HAP-1 (cell line): ENCODE measurements at regions not wholly inside any gene's neighbourhood (a gene's known extent, or its start where the extent isn't known, plus 50 kb on each side); places are given as distances from the start of the nearest gene placed in this dataset.

Experiments used
- DNase-seq, 2 experiments: peaks; one replicate each; pipeline ENCODE4 v3.0.0-alpha.2; 2016 to 2020; ENCODE audit warnings: low spot score in 2 of 2
- H3K27me3 ChIP-seq: fragments of 250-450 bp; sonication (Bioruptor Pico); 2 replicates; pipeline ENCODE4 v1.5.1; 2020; ENCODE audit warnings: low read depth, mild to moderate bottlenecking, moderate library complexity
- H3K36me3 ChIP-seq: fragments of 250-450 bp; sonication (Bioruptor Pico); replicated peaks from 2 replicates; pipeline ENCODE4 v1.5.1; 2020; ENCODE audit warnings: mild to moderate bottlenecking
- H3K4me1 ChIP-seq: fragments of 250-450 bp; sonication (Bioruptor Pico); 2 replicates; pipeline ENCODE4 v1.5.1; 2020; ENCODE audit warnings: mild to moderate bottlenecking
- H3K4me3 ChIP-seq: fragments of 250-450 bp; sonication (Bioruptor Pico); 2 replicates; pipeline ENCODE4 v1.5.1; 2020; ENCODE audit warnings: mild to moderate bottlenecking, moderate library complexity
- H3K9me3 ChIP-seq: fragments of 250-450 bp; sonication (Bioruptor Pico); 2 replicates; pipeline ENCODE4 v1.5.1; 2020; ENCODE audit warnings: mild to moderate bottlenecking, moderate library complexity
- in situ Hi-C: fragments of 300-500 bp; cut with MboI; formaldehyde crosslinking; loops from 3 replicates; pipeline ENCODE4 v1.14.3; 2020; ENCODE audit warnings: low sequenced_read_pairs, inconsistent platforms, mixed read lengths

- Histone ChIP-seq H3K9me3 (no peaks in the 10 kb centered on the region), H3K4me3 (no peak overlapping the region), H3K36me3 (no peaks in the 10 kb centered on the region), H3K4me1 (no peaks in the 10 kb centered on the region), H3K27me3 (no peaks in the 10 kb centered on the region)
- in situ Hi-C loops = no loop called here
- DNase-seq = no peak
Observed at GRCh38 chr3:28950614-28951013, 330.3 kb upstream of the RBMS3 start.

DNA sequence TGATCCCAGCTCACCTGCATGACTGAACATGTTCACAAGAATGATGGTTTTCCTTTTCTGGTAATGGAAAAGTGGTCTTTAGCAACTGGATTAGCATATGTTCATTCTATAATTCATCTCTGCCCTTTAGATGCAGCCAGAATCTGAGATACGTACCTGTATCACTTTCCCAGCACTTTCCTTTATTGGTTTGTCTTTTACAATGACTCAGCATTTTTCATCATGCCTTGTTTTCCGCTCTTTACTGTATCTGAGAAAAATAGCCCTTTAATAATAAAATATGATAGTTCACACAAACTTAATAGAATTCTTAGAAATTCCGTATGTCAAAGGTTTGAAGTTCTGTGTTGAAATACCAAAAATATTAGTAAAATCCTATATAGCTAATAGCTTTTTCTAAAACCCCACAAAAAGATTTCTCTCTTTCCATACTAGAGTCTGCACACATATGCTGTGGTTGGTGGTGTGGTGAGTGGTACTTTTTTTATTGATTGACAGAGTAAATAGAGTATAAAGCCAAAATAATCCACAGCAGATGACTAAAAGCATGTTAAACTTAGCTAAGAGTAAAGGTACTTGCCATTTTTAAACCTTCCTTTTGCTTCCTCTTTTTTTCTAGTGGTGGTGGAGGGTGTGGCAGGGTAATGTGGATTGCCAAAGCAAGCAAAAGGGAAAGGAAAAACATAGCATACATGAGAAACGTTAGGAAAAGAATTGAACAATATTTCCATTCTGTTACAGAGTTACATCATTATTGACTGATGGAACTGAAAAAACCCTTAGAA lies 328.9 kb upstream of the RBMS3 start:
- DNase-seq = no peak
- in situ Hi-C loops = no loop called here
- H3K4me1 ChIP-seq = no peaks in the 10 kb centered on the region
- no peak overlapping the region for H3K4me3 ChIP-seq
- H3K9me3 ChIP-seq = no peaks in the 10 kb centered on the region
- no peaks in the 10 kb centered on the region for H3K36me3 ChIP-seq
- no peaks in the 10 kb centered on the region for H3K27me3 ChIP-seq

- in situ Hi-C loops = no loop called here
- no peak for DNase-seq
- Histone ChIP-seq H3K9me3 (no peaks in the 10 kb centered on the region), H3K36me3 (no peaks in the 10 kb centered on the region), H3K27me3 (no peaks in the 10 kb centered on the region), H3K4me1 (no peaks in the 10 kb centered on the region), H3K4me3 (no peak overlapping the region)
Observed at GRCh38 chr3:28958656-28959055, 322.2 kb upstream of the RBMS3 start.

GRCh38 chr3:28971156-28971555 lies 309.7 kb upstream of the RBMS3 start:
- H3K4me3 ChIP-seq = no peak overlapping the region
- in situ Hi-C loops = no loop called here

DNA sequence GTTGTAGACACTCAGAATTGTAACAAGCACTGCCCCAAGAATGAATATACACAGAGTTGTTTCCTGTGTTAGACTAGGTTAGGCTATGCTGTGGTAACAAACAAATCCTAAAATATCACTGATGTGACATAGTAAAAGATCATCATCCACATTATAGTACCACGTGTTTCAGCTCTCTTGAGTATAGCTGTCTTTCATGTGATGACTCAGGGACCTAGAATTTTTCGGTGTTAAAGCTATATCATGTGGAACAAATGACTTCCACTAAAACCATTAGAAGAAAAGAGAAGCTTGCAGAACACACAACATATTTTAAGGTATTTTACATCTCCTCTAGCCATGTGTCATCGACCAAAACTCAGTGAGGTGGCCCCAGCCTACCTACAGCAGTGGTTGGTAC lies 307.9 kb upstream of the RBMS3 start:
- Histone ChIP-seq H3K27me3 (no peaks in the 10 kb centered on the region), H3K4me1 (no peaks in the 10 kb centered on the region), H3K36me3 (no peaks in the 10 kb centered on the region), H3K4me3 (no peak overlapping the region), H3K9me3 (no peaks in the 10 kb centered on the region)
- DNase-seq = no peak
- in situ Hi-C loops = no loop called here

More at GRCh38 chr3:28971156-28971555, 309.7 kb upstream of the RBMS3 start:
- no peaks in the 10 kb centered on the region for H3K9me3 ChIP-seq
- DNase-seq = no peak
- H3K27me3 ChIP-seq = no peaks in the 10 kb centered on the region
- no peaks in the 10 kb centered on the region for H3K36me3 ChIP-seq
- H3K4me1 ChIP-seq = no peaks in the 10 kb centered on the region

- no peak overlapping the region for H3K4me3 ChIP-seq
- no peaks in the 10 kb centered on the region for H3K36me3 ChIP-seq
- H3K9me3 ChIP-seq = no peaks in the 10 kb centered on the region
- H3K4me1 ChIP-seq = no peaks in the 10 kb centered on the region
- H3K27me3 ChIP-seq = no peaks in the 10 kb centered on the region
- in situ Hi-C loops = no loop called here
- no peak for DNase-seq
Observed at GRCh38 chr3:28973609-28974008, 307.3 kb upstream of the RBMS3 start.

DNA sequence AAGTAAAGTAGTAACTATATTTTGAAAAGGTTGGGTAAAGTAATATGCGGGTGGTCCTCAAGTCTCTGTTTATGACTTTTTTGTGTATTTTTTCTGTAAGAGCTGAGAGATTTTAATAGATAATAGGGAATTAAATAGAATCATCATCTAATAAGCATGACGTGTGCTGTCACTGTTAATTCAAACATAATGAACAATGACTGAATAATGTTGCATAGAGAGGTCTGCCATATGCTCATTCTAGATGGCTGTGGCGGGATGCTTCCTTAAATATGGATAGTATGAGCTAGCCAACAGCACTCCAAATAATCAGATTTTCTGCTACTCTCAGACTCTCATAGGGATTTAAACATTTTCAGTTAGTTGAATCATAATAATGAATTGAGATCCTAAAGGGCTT lies 302.8 kb upstream of the RBMS3 start:
- Histone ChIP-seq H3K4me1 (no peaks in the 10 kb centered on the region), H3K4me3 (no peak overlapping the region), H3K27me3 (no peaks in the 10 kb centered on the region; the same call in none of the 2 replicates), H3K9me3 (no peaks in the 10 kb centered on the region), H3K36me3 (no peaks in the 10 kb centered on the region)
- in situ Hi-C loops = no loop called here
- no peak for DNase-seq

GRCh38 chr3:28980131-28980530 lies 300.7 kb upstream of the RBMS3 start:
- Histone ChIP-seq H3K4me3 (no peak overlapping the region), H3K4me1 (no peaks in the 10 kb centered on the region), H3K36me3 (no peaks in the 10 kb centered on the region), H3K9me3 (no peaks in the 10 kb centered on the region), H3K27me3 (no peaks in the 10 kb centered on the region; the same call in none of the 2 replicates)
- in situ Hi-C loops = no loop called here
- no peak for DNase-seq

DNA sequence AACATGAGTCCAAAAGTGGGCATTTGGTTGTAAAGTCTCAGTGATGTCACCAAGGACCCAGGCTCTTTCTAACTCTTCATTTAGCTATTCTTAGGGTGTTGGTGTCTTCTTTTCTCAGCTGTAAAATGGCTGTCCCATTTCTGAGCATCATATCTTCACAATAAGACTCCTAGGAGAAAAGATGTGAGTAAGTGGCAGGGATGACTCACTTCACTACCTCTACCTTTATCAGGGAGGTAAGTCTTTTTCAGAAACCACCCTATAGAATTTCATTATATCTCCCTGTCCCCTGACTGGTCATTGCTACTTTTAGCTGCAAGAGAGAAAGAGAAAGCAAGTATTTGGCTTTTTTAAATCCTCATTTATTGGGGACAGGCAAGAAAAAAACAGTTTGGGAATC lies 300.2 kb upstream of the RBMS3 start:
- no peaks in the 10 kb centered on the region for H3K36me3 ChIP-seq
- no peak for DNase-seq
- H3K9me3 ChIP-seq = no peaks in the 10 kb centered on the region

GRCh38 chr3:28982906-28983305 lies 298.0 kb upstream of the RBMS3 start:
- no peak for DNase-seq
- no peak overlapping the region for H3K4me3 ChIP-seq
- H3K4me1 ChIP-seq = no peaks in the 10 kb centered on the region
- no peaks in the 10 kb centered on the region for H3K9me3 ChIP-seq
- H3K36me3 ChIP-seq = no peaks in the 10 kb centered on the region
- in situ Hi-C loops = no loop called here
- H3K27me3 ChIP-seq = no peaks in the 10 kb centered on the region; the same call in none of the 2 replicates

More for the DNA sequence above, 300.2 kb upstream of the RBMS3 start:
- H3K27me3 ChIP-seq = no peaks in the 10 kb centered on the region; the same call in none of the 2 replicates
- H3K4me1 ChIP-seq = no peaks in the 10 kb centered on the region
- in situ Hi-C loops = no loop called here
- no peak overlapping the region for H3K4me3 ChIP-seq

DNA sequence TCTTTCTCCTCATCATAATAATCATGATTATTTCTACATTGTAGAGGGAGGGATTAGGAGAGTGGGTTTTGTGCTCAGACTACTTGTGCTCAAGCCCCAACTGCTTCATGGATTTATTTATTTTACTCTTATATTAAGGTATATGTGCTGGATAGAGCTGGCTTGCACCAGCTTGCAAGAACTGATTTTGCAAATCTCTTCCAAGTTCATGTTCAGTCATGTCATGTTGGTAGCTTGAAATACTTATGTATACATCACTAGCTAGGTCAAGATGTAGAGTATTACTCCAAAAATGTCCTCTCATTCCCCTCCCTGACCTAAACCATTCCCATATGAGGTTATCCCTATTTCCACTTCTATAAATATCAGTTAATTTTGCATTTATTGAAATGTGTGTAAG lies 293.9 kb upstream of the RBMS3 start:
- no peaks in the 10 kb centered on the region for H3K27me3 ChIP-seq

DNA sequence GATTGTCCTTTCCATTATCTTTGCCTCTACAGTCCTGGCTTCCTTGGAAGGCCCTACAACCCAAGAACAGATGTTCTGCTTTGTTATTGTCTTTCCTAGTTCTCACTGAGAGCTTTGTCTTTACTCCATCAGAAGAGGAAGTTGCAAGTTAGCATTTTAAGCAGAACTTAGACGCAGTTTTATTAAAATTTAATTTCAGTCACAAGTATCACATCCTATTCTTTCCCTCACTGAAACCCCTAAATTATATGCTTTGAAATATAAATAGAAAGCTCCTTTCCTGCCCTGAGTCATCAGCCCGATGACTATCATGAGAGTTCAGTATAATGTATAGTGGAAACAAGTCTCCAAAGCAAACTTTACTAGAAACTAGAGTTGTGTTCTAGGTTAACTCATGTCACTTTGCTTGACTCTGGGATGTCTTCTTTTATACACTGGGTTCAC lies 291.2 kb upstream of the RBMS3 start:
- Histone ChIP-seq H3K27me3 (no peaks in the 10 kb centered on the region), H3K36me3 (no peaks in the 10 kb centered on the region), H3K9me3 (no peaks in the 10 kb centered on the region), H3K4me1 (no peaks in the 10 kb centered on the region), H3K4me3 (no peak overlapping the region)
- no peak for DNase-seq
- in situ Hi-C loops = no loop called here

More for the DNA sequence above, 293.9 kb upstream of the RBMS3 start:
- H3K36me3 ChIP-seq = no peaks in the 10 kb centered on the region
- in situ Hi-C loops = no loop called here
- H3K4me1 ChIP-seq = no peaks in the 10 kb centered on the region
- no peak for DNase-seq
- no peaks in the 10 kb centered on the region for H3K9me3 ChIP-seq
- no peak overlapping the region for H3K4me3 ChIP-seq

DNA sequence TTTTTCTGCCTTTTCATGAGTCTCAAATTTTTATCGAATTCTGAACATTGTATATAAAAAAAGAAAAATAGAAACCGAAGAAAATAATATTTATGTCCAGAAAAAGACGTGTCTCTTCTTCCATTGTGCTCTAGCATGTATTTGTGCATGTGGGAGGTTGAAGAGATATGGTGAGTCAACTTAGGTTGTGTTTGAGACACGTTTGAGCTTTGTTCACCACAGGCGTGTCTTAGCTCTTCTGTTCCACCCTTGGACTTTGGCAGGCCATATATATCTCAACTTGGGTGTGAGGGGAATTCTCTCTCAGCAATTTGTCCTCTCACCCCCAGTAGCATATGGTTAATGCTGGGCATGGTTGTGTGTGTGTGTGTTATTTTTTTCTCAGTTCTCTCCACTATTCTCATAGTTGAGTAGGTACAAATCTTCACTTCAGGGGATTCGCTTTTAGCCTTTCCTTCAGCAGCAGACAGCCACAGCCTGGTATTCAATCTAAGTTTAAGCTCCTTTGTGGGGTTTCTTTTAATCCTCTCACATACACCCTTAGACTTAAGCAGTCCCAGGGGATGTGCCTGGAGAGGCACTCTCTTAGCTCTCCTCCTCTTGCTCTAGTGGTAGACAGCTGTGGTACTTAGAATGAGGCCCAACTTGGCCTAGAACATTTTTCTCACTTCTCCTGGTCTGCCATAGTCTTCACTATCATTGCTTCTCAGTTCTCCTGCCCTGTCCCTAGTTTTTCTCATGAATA lies 286.5 kb upstream of the RBMS3 start:
- Histone ChIP-seq H3K27me3 (no peaks in the 10 kb centered on the region), H3K36me3 (no peaks in the 10 kb centered on the region), H3K4me3 (no peak overlapping the region), H3K9me3 (no peaks in the 10 kb centered on the region), H3K4me1 (no peaks in the 10 kb centered on the region)
- in situ Hi-C loops = no loop called here
- DNase-seq = no peak

- H3K4me3 ChIP-seq = no peak overlapping the region
- H3K36me3 ChIP-seq = no peaks in the 10 kb centered on the region
- in situ Hi-C loops = no loop called here
- no peak for DNase-seq
- H3K4me1 ChIP-seq = no peaks in the 10 kb centered on the region
- no peaks in the 10 kb centered on the region for H3K9me3 ChIP-seq
- no peaks in the 10 kb centered on the region for H3K27me3 ChIP-seq
Observed at GRCh38 chr3:29004885-29005599, 275.8 kb upstream of the RBMS3 start.
